ENCODE measurements at regions not wholly inside any gene's neighbourhood (a gene's known extent, or its start where the extent isn't known, plus 50 kb on each side); places are given as distances from the start of the nearest gene placed in this dataset.
"Not testable (repeated sequence)": the region's sequence is repeated elsewhere in the genome, so short reads cannot be mapped to it uniquely, and the experiment has no call there.

GRCh38 chr18:11511434-11512095 is 97.8 kb upstream of the SLC35G4 start:
- no peak for DNase-seq (ENCODE audit: low read depth)

GRCh38 chr18:11506856-11507255 is 102.5 kb upstream of the SLC35G4 start:
- DNase-seq (ENCODE audit: low read depth) = no peak

GRCh38 chr18:11505993-11506392 is 103.4 kb upstream of the SLC35G4 start:
- no peak for DNase-seq (ENCODE audit: low read depth)

- DNase-seq (ENCODE audit: low read depth) = no peak
These were observed 104.4 kb upstream of the SLC35G4 start for GRCh38 chr18:11504962-11505361.

- DNase-seq (ENCODE audit: low read depth) = no peak
These were observed 107.0 kb upstream of the SLC35G4 start for GRCh38 chr18:11502368-11502767.

GRCh38 chr18:11501352-11501751 is 108.0 kb upstream of the SLC35G4 start:
- no peak for DNase-seq (ENCODE audit: low read depth)

- DNase-seq (ENCODE audit: low read depth) = no peak
These were observed 109.0 kb upstream of the SLC35G4 start for GRCh38 chr18:11500153-11501122.

GRCh38 chr18:11498821-11499220 is 110.6 kb upstream of the SLC35G4 start:
- DNase-seq (ENCODE audit: low read depth) = no peak

- DNase-seq (ENCODE audit: low read depth) = no peak
These were observed 111.8 kb upstream of the SLC35G4 start for GRCh38 chr18:11497585-11497984.

- DNase-seq (ENCODE audit: low read depth) = no peak
These were observed 112.7 kb upstream of the SLC35G4 start for GRCh38 chr18:11496526-11497172.

- no peak for DNase-seq (ENCODE audit: low read depth)
These were observed 114.0 kb upstream of the SLC35G4 start for GRCh38 chr18:11495441-11495840.

GRCh38 chr18:11494107-11494506 is 115.3 kb upstream of the SLC35G4 start:
- DNase-seq (ENCODE audit: low read depth) = no peak

GRCh38 chr18:11489266-11489899 is 120.0 kb upstream of the SLC35G4 start:
- DNase-seq (ENCODE audit: low read depth) = no peak

- no peak for DNase-seq (ENCODE audit: low read depth)
These were observed 121.2 kb upstream of the SLC35G4 start for GRCh38 chr18:11488175-11488574.

- no peak for DNase-seq (ENCODE audit: low read depth)
These were observed 122.0 kb upstream of the SLC35G4 start for GRCh38 chr18:11487390-11487789.

GRCh38 chr18:11482271-11482670 is 127.1 kb upstream of the SLC35G4 start:
- no peak for DNase-seq (ENCODE audit: low read depth)

- no peak for DNase-seq (ENCODE audit: low read depth)
These were observed 128.7 kb upstream of the SLC35G4 start for GRCh38 chr18:11480692-11481091.

- not testable (repeated sequence) for DNase-seq (ENCODE audit: low read depth)
These were observed 130.4 kb upstream of the SLC35G4 start for GRCh38 chr18:11479031-11479430.

GRCh38 chr18:11470941-11471340 is 138.5 kb upstream of the SLC35G4 start:
- DNase-seq (ENCODE audit: low read depth) = no peak

GRCh38 chr18:11468617-11469016 is 140.8 kb upstream of the SLC35G4 start:
- no peak for DNase-seq (ENCODE audit: low read depth)

- DNase-seq (ENCODE audit: low read depth) = no peak
These were observed 141.3 kb upstream of the SLC35G4 start for GRCh38 chr18:11468120-11468519.

- DNase-seq (ENCODE audit: low read depth) = no peak
These were observed 141.8 kb upstream of the SLC35G4 start for GRCh38 chr18:11467611-11468010.
